Breast epithelium (tissue), 4 donors: ENCODE measurements at regions not wholly inside any gene's neighbourhood (a gene's known extent, or its start where the extent isn't known, plus 50 kb on each side); places are given as distances from the start of the nearest gene placed in this dataset.

Experiments
- DNase-seq, 2 donors: peaks; one replicate each; pipeline ENCODE4 v3.0.0-alpha.2; 2019; ENCODE audit warnings: low spot score in 2 of 2
- H3K27ac ChIP-seq, 2 donors: fragments of 200-600 bp; sonication (generic) in 1 of 2; one replicate each; pipeline ENCODE4 v1.5.1; 2016 to 2019; ENCODE audit warnings: mild to moderate bottlenecking in 1 of 2
- H3K27me3 ChIP-seq, 2 donors: fragments of 200-600 bp; sonication (generic) in 1 of 2; one replicate each; pipeline versions ENCODE4 v1.5.1 to v1.6.0; 2017 to 2019; ENCODE audit warnings: control low read depth in 1 of 2, mild to moderate bottlenecking in 1 of 2
- H3K36me3 ChIP-seq: fragments of 200-600 bp; one replicate; pipeline ENCODE4 v1.5.1; 2019
- H3K4me1 ChIP-seq, 2 donors: fragments of 200-600 bp; sonication (generic); one replicate each; pipeline ENCODE4 v1.5.1; 2016 to 2019; ENCODE audit warnings: control low read depth in 1 of 2
- H3K4me3 ChIP-seq, 3 donors: fragments of 200-600 bp; sonication (generic); 1 replicate in 2 of 3; 2 replicates in 1 of 3; pipeline ENCODE4 v1.5.1; 2016 to 2019; ENCODE audit warnings: mild to moderate bottlenecking in 3 of 3, moderate library complexity in 2 of 3
- H3K9me3 ChIP-seq, 2 donors: fragments of 200-600 bp; sonication (generic) in 1 of 2; one replicate each; pipeline ENCODE4 v1.5.1; 2016 to 2019; ENCODE audit warnings: control low read depth in 1 of 2
- POLR2A ChIP-seq: fragments of 450-650 bp; IDR thresholded peaks from one replicate; pipeline ENCODE4 v1.6.1; 2016; ENCODE audit warnings: antibody characterized with exemption, mild to moderate bottlenecking, moderate library complexity
- POLR2AphosphoS5 ChIP-seq, 3 donors: sonication (generic); formaldehyde crosslinking; IDR thresholded peaks; one replicate each; pipeline ENCODE4 v1.6.1; 2017; ENCODE audit warnings: antibody characterized with exemption in 3 of 3
- intact Hi-C: fragments of 100-400 bp; cut with DNase I; formaldehyde crosslinking; loops from one replicate; pipeline ENCODE4 v1.15.1; 2023; ENCODE audit warnings: low total_unique reads
- TF ChIP-seq, protein P1 (sequence below), 3 donors: fragments of 450-650 bp; IDR thresholded peaks; one replicate each; pipeline ENCODE4 v1.5.1; 2016 to 2017; ENCODE audit warnings: antibody characterized with exemption in 3 of 3, mild to moderate bottlenecking in 3 of 3, moderate library complexity in 3 of 3

DNA sequence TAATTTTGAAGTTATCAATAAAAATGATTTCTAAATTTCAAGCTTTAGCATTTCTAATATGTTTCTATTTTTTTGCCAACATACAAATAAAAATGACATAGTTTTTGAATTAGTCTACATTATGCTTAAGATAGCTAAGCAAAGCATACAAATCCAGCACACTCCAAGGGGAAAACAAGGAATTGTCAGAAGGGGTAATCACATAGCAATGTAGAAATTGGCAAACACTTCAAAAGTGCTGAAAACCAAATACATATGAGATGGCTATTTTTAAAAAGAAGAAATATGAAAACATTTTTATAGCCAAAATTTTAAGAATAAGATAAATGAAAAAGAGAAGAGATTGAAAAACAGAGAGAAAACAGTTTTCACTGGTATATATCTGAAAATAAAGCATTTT is 308.0 kb downstream of the SLC6A15 start:
- no peak for TF ChIP-seq POLR2AphosphoS5 (IDR thresholded peaks at IDR 0.05)
- TF ChIP-seq POLR2A, result no peak
- TF ChIP-seq, protein P1, sequence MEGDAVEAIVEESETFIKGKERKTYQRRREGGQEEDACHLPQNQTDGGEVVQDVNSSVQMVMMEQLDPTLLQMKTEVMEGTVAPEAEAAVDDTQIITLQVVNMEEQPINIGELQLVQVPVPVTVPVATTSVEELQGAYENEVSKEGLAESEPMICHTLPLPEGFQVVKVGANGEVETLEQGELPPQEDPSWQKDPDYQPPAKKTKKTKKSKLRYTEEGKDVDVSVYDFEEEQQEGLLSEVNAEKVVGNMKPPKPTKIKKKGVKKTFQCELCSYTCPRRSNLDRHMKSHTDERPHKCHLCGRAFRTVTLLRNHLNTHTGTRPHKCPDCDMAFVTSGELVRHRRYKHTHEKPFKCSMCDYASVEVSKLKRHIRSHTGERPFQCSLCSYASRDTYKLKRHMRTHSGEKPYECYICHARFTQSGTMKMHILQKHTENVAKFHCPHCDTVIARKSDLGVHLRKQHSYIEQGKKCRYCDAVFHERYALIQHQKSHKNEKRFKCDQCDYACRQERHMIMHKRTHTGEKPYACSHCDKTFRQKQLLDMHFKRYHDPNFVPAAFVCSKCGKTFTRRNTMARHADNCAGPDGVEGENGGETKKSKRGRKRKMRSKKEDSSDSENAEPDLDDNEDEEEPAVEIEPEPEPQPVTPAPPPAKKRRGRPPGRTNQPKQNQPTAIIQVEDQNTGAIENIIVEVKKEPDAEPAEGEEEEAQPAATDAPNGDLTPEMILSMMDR (IDR thresholded peaks at IDR 0.05), result no peak
- no peak for DNase-seq
- H3K4me3 ChIP-seq, result no peak overlapping the region
- no peaks in the 10 kb centered on the region for H3K27me3 ChIP-seq
- H3K27ac ChIP-seq, result no peak overlapping the region
- H3K9me3 ChIP-seq, result no peaks in the 10 kb centered on the region
- H3K4me1 ChIP-seq, result no peaks in the 10 kb centered on the region
- intact Hi-C loops, result no loop called here
- no peaks in the 10 kb centered on the region for H3K36me3 ChIP-seq

DNA sequence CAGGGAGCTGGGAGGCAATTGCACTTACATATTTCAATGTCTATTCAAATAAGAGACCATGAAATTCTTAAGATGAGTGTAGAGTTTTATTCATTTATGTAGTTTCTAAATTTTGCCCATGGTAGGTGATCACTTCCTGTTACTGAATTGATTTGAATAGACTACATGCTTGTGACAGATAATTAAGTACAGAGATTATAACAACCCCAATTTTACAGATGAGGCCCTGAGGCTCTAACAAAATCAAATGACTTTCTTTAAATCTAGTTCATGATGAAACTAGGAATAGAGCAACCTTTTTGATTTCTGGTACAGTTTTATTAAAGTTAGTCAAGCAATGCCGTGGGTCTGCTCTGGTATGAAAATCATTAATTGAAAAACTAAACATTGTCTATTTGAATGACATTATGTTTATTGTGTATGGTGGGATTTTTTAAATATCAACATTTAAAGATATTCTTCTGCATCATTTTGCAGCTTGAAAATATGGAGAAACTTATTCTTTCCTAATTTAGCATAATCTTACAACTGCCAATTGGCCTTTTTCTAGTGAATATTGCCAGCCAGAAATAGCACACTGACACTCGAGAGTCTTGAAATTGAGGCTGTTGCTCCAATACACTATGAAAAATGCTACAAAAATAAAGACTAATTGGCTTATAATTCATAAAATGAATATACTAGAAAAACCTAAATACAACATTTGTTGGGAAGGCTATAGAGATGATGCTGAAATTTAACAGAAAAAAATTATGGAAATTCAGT is 308.9 kb downstream of the SLC6A15 start:
- no peaks in the 10 kb centered on the region for H3K27me3 ChIP-seq
- no peaks in the 10 kb centered on the region for H3K9me3 ChIP-seq
- no peaks in the 10 kb centered on the region for H3K4me1 ChIP-seq
- TF ChIP-seq POLR2AphosphoS5 (IDR thresholded peaks at IDR 0.05), result no peak
- TF ChIP-seq, protein P1 (IDR thresholded peaks at IDR 0.05), result no peak
- no peak for TF ChIP-seq POLR2A
- H3K36me3 ChIP-seq, result no peaks in the 10 kb centered on the region
- intact Hi-C loops, result no loop called here
- DNase-seq, result no peak
- no peak overlapping the region for H3K4me3 ChIP-seq
- H3K27ac ChIP-seq, result no peak overlapping the region

DNA sequence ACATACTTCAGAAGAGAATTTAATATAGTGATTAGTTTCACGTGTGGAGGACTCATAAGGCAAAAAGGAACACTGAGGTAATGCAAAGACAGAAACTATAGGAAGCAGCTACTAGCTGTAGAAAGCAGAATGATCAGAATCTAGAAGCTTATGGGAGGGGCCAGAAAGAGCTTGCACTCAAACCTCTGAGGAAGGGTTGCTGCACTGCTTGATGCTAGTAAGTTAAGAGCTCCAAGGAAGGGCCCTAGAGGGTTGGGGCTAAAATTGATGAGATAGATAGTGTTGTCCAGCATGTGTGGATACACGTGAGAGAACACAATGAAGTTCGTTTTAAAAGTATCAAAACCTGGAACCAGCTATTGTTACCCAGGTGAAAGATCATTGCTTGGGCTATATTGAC is 311.1 kb downstream of the SLC6A15 start:
- intact Hi-C loops, result no loop called here
- DNase-seq, result no peak
- Histone ChIP-seq H3K27me3 (no peaks in the 10 kb centered on the region), H3K4me1 (no peaks in the 10 kb centered on the region), H3K36me3 (no peaks in the 10 kb centered on the region), H3K4me3 (no peak overlapping the region), H3K27ac (no peak overlapping the region), H3K9me3 (no peaks in the 10 kb centered on the region)
- TF ChIP-seq POLR2AphosphoS5 (IDR thresholded peaks at IDR 0.05) (no peak), POLR2A (no peak)

DNA sequence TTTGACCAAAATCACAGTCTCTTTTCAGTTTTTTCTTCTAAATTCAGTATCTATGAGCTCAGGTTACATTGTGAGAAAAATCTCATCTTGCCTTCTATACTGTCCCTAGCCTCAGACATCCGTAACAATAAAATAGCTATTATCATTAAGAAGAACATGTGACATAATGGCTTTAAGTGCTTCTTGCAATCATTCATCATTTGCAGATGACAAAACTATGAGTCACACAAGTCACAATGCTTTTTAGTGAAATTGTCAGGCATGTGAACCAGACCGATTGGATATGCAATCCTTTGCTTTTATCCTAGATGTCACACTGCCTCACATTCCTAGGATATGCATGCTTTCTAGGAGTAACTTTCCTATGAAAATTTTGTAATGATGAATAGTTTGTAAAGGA is 313.1 kb downstream of the SLC6A15 start:
- Histone ChIP-seq H3K4me3 (no peak overlapping the region), H3K4me1 (no peaks in the 10 kb centered on the region), H3K9me3 (no peaks in the 10 kb centered on the region), H3K27me3 (no peaks in the 10 kb centered on the region), H3K27ac (no peak overlapping the region), H3K36me3 (no peaks in the 10 kb centered on the region)
- TF ChIP-seq, protein P1 (IDR thresholded peaks at IDR 0.05), result no peak
- TF ChIP-seq POLR2A (no peak), POLR2AphosphoS5 (IDR thresholded peaks at IDR 0.05) (no peak)
- intact Hi-C loops, result no loop called here
- no peak for DNase-seq

DNA sequence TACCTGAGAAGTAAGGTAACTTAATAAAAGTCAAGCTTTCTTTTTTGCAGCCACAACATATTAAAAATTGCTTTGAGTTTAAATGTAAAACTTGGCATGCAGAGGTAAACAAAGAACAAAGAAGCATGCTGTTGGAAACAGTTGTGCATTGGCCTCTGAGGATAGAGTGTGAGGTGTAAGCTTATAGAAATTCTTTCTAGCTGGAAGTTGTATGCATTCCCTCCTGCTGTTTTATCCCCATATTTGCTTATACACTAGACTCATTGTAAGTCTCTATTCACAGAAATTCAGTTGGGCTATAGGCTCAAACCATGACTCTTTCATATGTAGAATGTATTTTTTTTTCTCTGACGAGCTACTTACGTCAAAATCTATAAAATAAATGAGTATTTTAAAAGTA is 316.3 kb downstream of the SLC6A15 start:
- TF ChIP-seq POLR2A, result no peak
- TF ChIP-seq, protein P1 (IDR thresholded peaks at IDR 0.05), result no peak
- no peak for TF ChIP-seq POLR2AphosphoS5 (IDR thresholded peaks at IDR 0.05)
- H3K27ac ChIP-seq, result no peak overlapping the region
- no peaks in the 10 kb centered on the region for H3K4me1 ChIP-seq
- no peaks in the 10 kb centered on the region for H3K27me3 ChIP-seq
- H3K4me3 ChIP-seq, result no peak overlapping the region
- intact Hi-C loops, result no loop called here
- H3K36me3 ChIP-seq, result no peaks in the 10 kb centered on the region
- H3K9me3 ChIP-seq, result no peaks in the 10 kb centered on the region
- no peak for DNase-seq
